H1 (cell line): ENCODE measurements at regions not wholly inside any gene's neighbourhood (a gene's known extent, or its start where the extent isn't known, plus 50 kb on each side); places are given as distances from the start of the nearest gene placed in this dataset.

Source experiments
- CTCF ChIA-PET: fragments of 300-600 bp; sonication (Branson Sonifier 250); formaldehyde crosslinking; loops from one replicate; lab custom pipeline; 2021; ENCODE audit not compliant: partially characterized antibody; lab: Charles Lee
- POLR2A ChIA-PET: fragments of 300-600 bp; sonication (Branson Sonifier 250); formaldehyde crosslinking; loops from one replicate; lab custom pipeline; 2021; ENCODE audit warnings: inconsistent platforms; ENCODE audit not compliant: partially characterized antibody; lab: Charles Lee
- DNase-seq, 2 experiments: peaks; one replicate each; pipeline versions ENCODE4 v3.0.0 to v3.0.0-alpha.2; 2010 to 2022; ENCODE audit warnings: low spot score in 2 of 2, low read depth in 1 of 2, mixed read lengths in 1 of 2
- FAIRE-seq: peaks from 2 replicates; lab custom pipeline; 2011; peaks lifted over from hg19 to GRCh38; lab: Jason Lieb, UNC
- H2AFZ ChIP-seq: 2 replicates; pipeline ENCODE4 v1.8.1; 2012; ENCODE audit warnings: low read length, inconsistent platforms
- H2AK5ac ChIP-seq: 2 replicates; pipeline ENCODE4 v1.6.1; 2013; ENCODE audit warnings: low read depth, low read length
- H2BK120ac ChIP-seq: replicated peaks from 2 replicates; pipeline ENCODE3; 2013; ENCODE audit warnings: low read depth, low read length, inconsistent platforms
- H2BK12ac ChIP-seq: 2 replicates; pipeline ENCODE4 v1.6.1; 2013; ENCODE audit warnings: low read depth, low read length
- H2BK15ac ChIP-seq: 2 replicates; pipeline ENCODE4 v1.6.1; 2013; ENCODE audit warnings: low read length
- H2BK20ac ChIP-seq: 2 replicates; pipeline ENCODE4 v1.6.1; 2013; ENCODE audit warnings: low read length
- H2BK5ac ChIP-seq: 2 replicates; pipeline ENCODE4 v1.6.1; 2013; ENCODE audit warnings: low read depth, low read length
- H3K14ac ChIP-seq: 2 replicates; pipeline ENCODE4 v1.6.1; 2013; ENCODE audit warnings: inconsistent platforms; ENCODE audit not compliant: insufficient read length
- H3K18ac ChIP-seq: 2 replicates; pipeline ENCODE4 v1.6.1; 2013; ENCODE audit warnings: low read length; ENCODE audit errors: extremely low read depth
- H3K23ac ChIP-seq: 2 replicates; pipeline ENCODE4 v1.6.1; 2013; ENCODE audit warnings: inconsistent platforms; ENCODE audit not compliant: insufficient read length
- H3K23me2 ChIP-seq: 2 replicates; pipeline ENCODE4 v1.6.1; 2013; ENCODE audit warnings: low read depth, low read length
- H3K27ac ChIP-seq: 2 replicates; pipeline ENCODE4 v1.6.1; 2011; ENCODE audit warnings: low read depth, low read length, inconsistent platforms
- H3K27me3 ChIP-seq, 4 experiments: replicated peaks in 1 of 4; 1 replicate in 1 of 4; 2 replicates in 3 of 4; pipeline versions ENCODE4 v1.6.1 to v1.8.1; 2011 to 2013; ENCODE audit warnings: low read length in 3 of 4, mild to moderate bottlenecking in 3 of 4, inconsistent platforms in 2 of 4, mixed read lengths in 2 of 4, moderate library complexity in 1 of 4; ENCODE audit not compliant: control insufficient read depth in 3 of 4, insufficient read depth in 3 of 4; ENCODE audit errors: extremely low read depth in 1 of 4
- H3K36me3 ChIP-seq, 4 experiments: 2 replicates each; pipeline versions ENCODE4 v1.6.1 to v1.8.1; 2011 to 2013; ENCODE audit warnings: mild to moderate bottlenecking in 4 of 4, low read length in 3 of 4, moderate library complexity in 2 of 4, control low read depth in 1 of 4, inconsistent platforms in 1 of 4; ENCODE audit not compliant: insufficient read depth in 4 of 4, control insufficient read depth in 2 of 4
- H3K4ac ChIP-seq: replicated peaks from 2 replicates; pipeline ENCODE3; 2013; ENCODE audit warnings: low read length, low read depth, mixed read lengths, inconsistent platforms; ENCODE audit not compliant: insufficient read length
- H3K4me1 ChIP-seq, 4 experiments: replicated peaks in 1 of 4; 1 replicate in 1 of 4; 2 replicates in 3 of 4; pipeline versions ENCODE4 v1.6.1 to v1.8.1; 2011 to 2013; ENCODE audit warnings: low read length in 3 of 4, inconsistent platforms in 2 of 4, mixed read lengths in 1 of 4; ENCODE audit not compliant: insufficient read depth in 4 of 4, control insufficient read depth in 3 of 4
- H3K4me2 ChIP-seq, 2 experiments: 2 replicates each; pipeline versions ENCODE4 v1.6.1 to v1.8.1; 2011 to 2013; ENCODE audit warnings: low read depth in 2 of 2, low read length in 2 of 2, control low read depth in 1 of 2, inconsistent platforms in 1 of 2, mild to moderate bottlenecking in 1 of 2; ENCODE audit not compliant: insufficient read depth in 1 of 2
- H3K4me3 ChIP-seq, 4 experiments: fragments of 200-600, 300-600 bp in 1 of 4; sonication (generic), shearing (Covaris generic), sonication (Bioruptor Twin) in 1 of 4; 2 replicates each; pipeline versions ENCODE4 v1.5.1 to v1.8.1; 2011 to 2016; ENCODE audit warnings: low read length in 4 of 4, low read depth in 3 of 4, control low read depth in 2 of 4, inconsistent platforms in 2 of 4, mild to moderate bottlenecking in 2 of 4, mixed read lengths in 1 of 4, moderate library complexity in 1 of 4; ENCODE audit not compliant: insufficient read depth in 2 of 4; ENCODE audit errors: extremely low read depth in 1 of 4
- H3K56ac ChIP-seq: replicated peaks from 2 replicates; pipeline ENCODE3; 2013; ENCODE audit warnings: low read depth, mild to moderate bottlenecking, mixed read lengths, low read length, inconsistent platforms; ENCODE audit not compliant: insufficient read length
- H3K79me1 ChIP-seq: 2 replicates; pipeline ENCODE4 v1.6.1; 2013; ENCODE audit warnings: low read depth, low read length, control low read depth
- H3K79me2 ChIP-seq, 2 experiments: 2 replicates each; pipeline versions ENCODE4 v1.6.1 to v1.8.1; 2012 to 2013; ENCODE audit warnings: low read length in 2 of 2, mild to moderate bottlenecking in 2 of 2, inconsistent platforms in 1 of 2; ENCODE audit not compliant: insufficient read depth in 2 of 2, control insufficient read depth in 1 of 2
- H3K9ac ChIP-seq, 4 experiments: replicated peaks in 1 of 4; 1 replicate in 1 of 4; 2 replicates in 3 of 4; pipeline versions ENCODE4 v1.6.1 to v1.8.1; 2011 to 2013; ENCODE audit warnings: low read depth in 3 of 4, low read length in 3 of 4, control low read depth in 2 of 4, mild to moderate bottlenecking in 2 of 4, moderate library complexity in 2 of 4, inconsistent platforms in 1 of 4; ENCODE audit errors: extremely low read depth in 1 of 4
- H3K9me3 ChIP-seq, 2 experiments: 2 replicates each; pipeline versions ENCODE4 v1.6.1 to v1.8.1; 2012 to 2013; ENCODE audit warnings: mild to moderate bottlenecking in 2 of 2, moderate library complexity in 2 of 2, control low read depth in 1 of 2, inconsistent platforms in 1 of 2, low read depth in 1 of 2, low read length in 1 of 2, mixed read lengths in 1 of 2; ENCODE audit not compliant: insufficient read depth in 2 of 2
- H4K20me1 ChIP-seq, 2 experiments: replicated peaks in 1 of 2; 2 replicates each; pipeline versions ENCODE3 to v1.8.1; 2011 to 2013; ENCODE audit warnings: inconsistent platforms in 2 of 2, low read length in 2 of 2, mild to moderate bottlenecking in 1 of 2; ENCODE audit not compliant: insufficient read depth in 2 of 2, control insufficient read depth in 1 of 2
- H4K5ac ChIP-seq: 2 replicates; pipeline ENCODE4 v1.6.1; 2013; ENCODE audit warnings: low read length, low read depth, mixed read lengths, inconsistent platforms; ENCODE audit not compliant: insufficient read length
- H4K8ac ChIP-seq: 2 replicates; pipeline ENCODE4 v1.8.0; 2013; ENCODE audit warnings: mild to moderate bottlenecking, moderate library complexity, low read length, inconsistent platforms; ENCODE audit not compliant: insufficient read depth; ENCODE audit errors: extremely low read depth
- H4K91ac ChIP-seq: replicated peaks from 2 replicates; pipeline ENCODE3; 2013; ENCODE audit warnings: low read length, mixed read lengths, inconsistent platforms; ENCODE audit not compliant: insufficient read length
- CTBP2 ChIP-seq: IDR thresholded peaks from 2 replicates; pipeline ENCODE4 v1.7.0; 2011; ENCODE audit warnings: borderline replicate concordance, mild to moderate bottlenecking, moderate library complexity, mixed read lengths, low read length; ENCODE audit not compliant: insufficient read depth, insufficient read length
- KDM5A ChIP-seq: fragments of 200-600 bp; IDR thresholded peaks from 2 replicates; pipeline ENCODE4 v1.7.1; 2012; ENCODE audit warnings: mild to moderate bottlenecking, low read length, inconsistent platforms, mixed read lengths
- WGBS, 2 experiments: shearing (Covaris generic) in 1 of 2; methylation state at CpG; one replicate each; pipeline versions ENCODE4 v1.1.6 to v1.1.7; 2013 to 2015; ENCODE audit warnings: low lambda C conversion rate in 2 of 2, mixed read lengths in 2 of 2, inconsistent platforms in 1 of 2, low coverage in 1 of 2, missing lambda C conversion rate in 1 of 2; ENCODE audit not compliant: insufficient replicate concordance in 2 of 2, insufficient coverage in 1 of 2, insufficient read length in 1 of 2; ENCODE audit errors: extremely low coverage in 1 of 2, missing lambda C conversion rate in 1 of 2; 5-methylcytosine and 5-hydroxymethylcytosine counted together

DNA sequence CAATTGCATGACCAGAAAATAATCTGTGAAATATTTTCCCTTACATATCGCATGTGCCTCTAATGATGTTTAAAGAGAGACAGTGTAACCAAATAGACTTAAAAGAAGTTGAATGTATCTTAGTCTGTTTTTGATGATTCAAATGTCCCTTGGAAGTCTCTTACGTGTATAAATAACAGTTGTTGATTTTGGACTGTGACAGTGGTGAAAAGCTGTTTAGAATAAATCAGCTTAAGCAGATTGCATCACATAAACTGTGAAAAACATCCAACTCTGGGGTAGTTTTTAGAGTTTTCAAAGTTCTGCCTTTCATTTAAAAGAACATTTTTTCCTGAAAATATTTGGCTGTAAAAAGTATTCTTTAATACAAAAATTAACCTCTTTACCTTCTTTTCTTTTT lies 301.1 kb downstream of the PRR16 start:
- H3K4me1 ChIP-seq = peaks cover 2 to 10% (median 3%) of the 10 kb centered on the region in 4 experiments; a peak in 4 of 7 replicates
- no peak overlapping the region for H4K91ac ChIP-seq
- no peak for DNase-seq
- no peak overlapping the region for H2BK5ac ChIP-seq
- H2BK12ac ChIP-seq = no peak overlapping the region
- H2BK15ac ChIP-seq = no peak overlapping the region
- no peaks in the 10 kb centered on the region for H3K9me3 ChIP-seq
- no peak overlapping the region for H3K27ac ChIP-seq
- ChIA-PET POLR2A (no interaction called here), CTCF (interaction anchor here (0.6 kb wide), 1 partner anchor 39 kb away, joined by 3 read pairs; no protein-coding TSS in a partner anchor)
- no peak overlapping the region for H3K4me2 ChIP-seq
- no peaks in the 10 kb centered on the region for H3K27me3 ChIP-seq
- no peak overlapping the region for H2AK5ac ChIP-seq
- H4K5ac ChIP-seq = no peak overlapping the region
- H2AFZ ChIP-seq = no peak overlapping the region
- 94% methylated on average over 2 of the region's 2 CpGs; no CpG with 5 or more reads in 1 of the 2 experiments for WGBS, 2 experiments
- H3K18ac ChIP-seq = no peak overlapping the region
- no peak overlapping the region for H3K56ac ChIP-seq
- no peak for FAIRE-seq
- H2BK20ac ChIP-seq = no peak overlapping the region
- H3K4ac ChIP-seq = no peak overlapping the region
- H2BK120ac ChIP-seq = no peak overlapping the region
- H3K79me2 ChIP-seq = no peaks in the 10 kb centered on the region
- no peak overlapping the region for H3K23ac ChIP-seq
- no peaks in the 10 kb centered on the region for H3K79me1 ChIP-seq
- H4K8ac ChIP-seq = no peak overlapping the region
- no peak overlapping the region for H3K9ac ChIP-seq
- H4K20me1 ChIP-seq = no peaks in the 10 kb centered on the region
- no peaks in the 10 kb centered on the region for H3K36me3 ChIP-seq
- no peak overlapping the region for H3K4me3 ChIP-seq
- H3K23me2 ChIP-seq = no peaks in the 10 kb centered on the region
- no peak overlapping the region for H3K14ac ChIP-seq
- TF ChIP-seq KDM5A (no peak), CTBP2 (no peak)
